WERI-Rb-1 (cell line): ENCODE measurements at regions not wholly inside any gene's neighbourhood (a gene's known extent, or its start where the extent isn't known, plus 50 kb on each side); places are given as distances from the start of the nearest gene placed in this dataset.
"Not testable (repeated sequence)": the region's sequence is repeated elsewhere in the genome, so short reads cannot be mapped to it uniquely, and the experiment has no call there.

Experiments
- DNase-seq: peaks from one replicate; pipeline ENCODE4 v3.0.0-alpha.2; 2020
- H3K27ac ChIP-seq: fragments of 250-450 bp; sonication (Bioruptor Pico); 2 replicates; pipeline ENCODE4 v1.5.1; 2020; ENCODE audit warnings: mild to moderate bottlenecking, moderate library complexity
- H3K27me3 ChIP-seq: fragments of 250-450 bp; sonication (Bioruptor Pico); 2 replicates; pipeline ENCODE4 v1.5.1; 2021; ENCODE audit warnings: mild to moderate bottlenecking, low read depth, moderate library complexity; ENCODE audit not compliant: insufficient read depth, severe bottlenecking
- H3K36me3 ChIP-seq: fragments of 250-450 bp; sonication (Bioruptor Pico); 2 replicates; pipeline ENCODE4 v1.5.1; 2020; ENCODE audit warnings: mild to moderate bottlenecking, moderate library complexity
- H3K4me3 ChIP-seq: 2 replicates; pipeline ENCODE4 v1.5.1; 2011; ENCODE audit warnings: low read depth, mild to moderate bottlenecking, control low read depth, low read length
- H3K9me3 ChIP-seq: fragments of 250-450 bp; sonication (Bioruptor Pico); 2 replicates; pipeline ENCODE4 v1.5.1; 2021; ENCODE audit warnings: mild to moderate bottlenecking, moderate library complexity; ENCODE audit not compliant: severe bottlenecking

DNA sequence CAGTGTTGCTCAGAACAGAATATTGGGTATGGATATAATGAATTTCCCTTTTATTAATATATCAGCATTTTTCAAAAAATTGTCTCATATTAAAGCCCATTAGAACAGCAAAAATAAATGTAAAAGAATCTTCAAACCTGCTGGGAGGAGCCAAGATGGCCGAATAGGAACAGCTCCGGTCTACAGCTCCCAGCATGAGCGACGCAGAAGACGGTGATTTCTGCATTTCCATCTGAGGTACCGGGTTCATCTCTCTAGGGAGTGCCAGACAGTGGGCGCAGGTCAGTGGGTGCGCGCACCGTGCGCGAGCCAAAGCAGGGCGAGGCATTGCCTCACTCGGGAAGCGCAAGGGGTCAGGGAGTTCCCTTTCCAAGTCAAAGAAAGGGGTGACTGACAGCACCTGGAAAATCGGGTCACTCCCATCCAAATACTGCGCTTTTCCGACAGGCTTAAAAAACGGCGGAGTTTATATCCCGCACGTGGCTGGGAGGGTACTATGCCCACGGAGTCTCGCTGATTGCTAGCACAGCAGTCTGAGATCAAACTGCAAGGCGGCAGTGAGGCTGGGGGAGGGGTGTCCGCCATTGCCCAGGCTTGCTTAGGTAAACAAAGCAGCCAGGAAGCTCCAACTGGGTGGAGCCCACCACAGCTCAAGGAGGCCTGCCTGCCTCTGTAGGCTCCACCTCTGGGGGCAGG, 816.8 kb downstream of the TTLL7 start:
- H3K27me3 ChIP-seq, H3K27ac ChIP-seq, H3K9me3 ChIP-seq, H3K36me3 ChIP-seq, H3K4me3 ChIP-seq, DNase-seq: not testable (repeated sequence)

DNA sequence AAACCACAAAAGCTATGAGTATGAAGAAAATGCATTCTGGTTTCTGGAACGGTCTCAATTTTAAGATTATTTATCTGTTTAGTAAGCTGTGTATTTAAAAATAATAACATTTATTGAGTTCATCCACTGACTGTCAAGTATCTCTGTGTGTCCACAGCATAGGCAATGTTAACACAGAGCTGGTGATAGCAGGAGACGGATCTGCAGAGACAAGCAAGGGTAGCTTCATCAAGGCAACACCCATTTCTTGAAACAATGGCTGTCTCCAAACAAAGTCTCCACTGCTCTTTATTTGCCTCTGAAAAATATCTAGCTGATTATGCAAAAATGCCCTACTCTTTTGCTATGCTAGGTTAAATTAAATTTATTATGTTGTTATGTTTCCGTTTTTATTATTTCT, 818.3 kb downstream of the TTLL7 start:
- H3K27me3 ChIP-seq, H3K36me3 ChIP-seq, DNase-seq, H3K9me3 ChIP-seq, H3K27ac ChIP-seq, H3K4me3 ChIP-seq: not testable (repeated sequence)

DNA sequence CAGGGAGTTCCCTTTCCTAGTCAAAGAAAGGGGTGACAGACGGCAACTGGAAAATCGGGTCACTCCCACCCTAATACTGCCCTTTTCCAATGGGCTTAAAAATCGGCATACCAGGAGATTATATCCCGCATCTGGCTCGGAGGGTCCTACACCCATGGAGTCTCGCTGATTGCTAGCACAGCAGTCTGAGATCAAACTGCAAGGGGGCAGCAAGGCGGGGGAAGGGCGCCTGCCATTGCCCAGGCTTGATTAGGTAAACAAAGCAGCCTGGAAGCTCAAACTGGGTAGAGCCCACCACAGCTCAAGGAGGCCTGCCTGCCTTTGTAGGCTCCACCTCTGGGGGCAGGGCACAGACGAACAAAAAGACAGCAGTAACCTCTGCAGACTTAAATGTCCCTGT, 831.3 kb downstream of the TTLL7 start:
- H3K4me3 ChIP-seq, H3K27me3 ChIP-seq, H3K36me3 ChIP-seq, DNase-seq, H3K27ac ChIP-seq, H3K9me3 ChIP-seq: not testable (repeated sequence)

DNA sequence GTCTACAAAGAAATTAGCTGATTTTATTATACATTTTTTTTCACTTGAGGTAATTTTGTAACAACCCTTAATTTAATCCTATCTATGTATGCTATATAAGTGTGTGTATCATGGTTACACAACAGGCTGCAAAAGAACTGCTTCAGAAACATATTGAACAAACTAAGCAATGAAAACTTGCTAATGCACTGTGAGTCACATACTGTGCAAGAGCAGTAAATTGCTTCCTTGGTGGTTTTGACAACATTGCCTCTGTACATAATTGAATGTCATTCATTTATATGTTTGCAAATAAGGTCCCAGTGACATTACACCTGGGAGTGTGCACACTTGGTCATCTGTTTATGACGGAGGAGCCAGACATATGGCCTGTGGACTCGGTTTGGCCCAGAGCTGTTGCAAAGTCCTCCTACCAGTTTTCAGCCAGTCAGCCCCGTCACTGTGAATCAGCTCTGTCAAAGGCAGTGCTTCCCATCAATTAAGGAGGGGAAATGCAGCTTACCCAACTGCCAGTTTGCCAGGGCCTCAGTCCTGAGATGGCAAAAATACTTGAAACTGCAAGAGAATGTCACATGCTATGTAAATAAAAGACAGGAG, 835.0 kb downstream of the TTLL7 start:
- not testable (repeated sequence) for H3K27me3 ChIP-seq, H3K4me3 ChIP-seq, H3K36me3 ChIP-seq, DNase-seq, H3K27ac ChIP-seq, H3K9me3 ChIP-seq

DNA sequence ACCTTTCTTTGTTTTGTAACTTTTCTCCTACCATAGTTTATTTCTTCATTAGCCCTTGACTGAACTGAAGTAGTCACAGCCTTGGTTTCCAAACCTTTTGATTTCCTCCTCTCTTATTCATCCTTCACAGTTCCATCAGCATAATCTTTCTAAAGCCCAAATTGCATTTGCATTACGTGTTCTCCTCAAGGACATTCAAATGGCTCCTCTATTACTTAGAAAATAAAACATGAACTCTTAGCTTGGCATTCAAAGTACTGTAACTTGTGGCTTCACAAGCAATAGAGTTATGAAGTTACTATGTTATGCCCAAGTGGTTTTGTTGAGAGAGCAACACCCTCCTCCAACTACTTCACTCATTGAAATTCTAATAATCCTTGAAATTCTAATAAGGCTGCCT, 840.0 kb downstream of the TTLL7 start:
- not testable (repeated sequence) for H3K27ac ChIP-seq, DNase-seq, H3K4me3 ChIP-seq, H3K36me3 ChIP-seq, H3K27me3 ChIP-seq, H3K9me3 ChIP-seq

DNA sequence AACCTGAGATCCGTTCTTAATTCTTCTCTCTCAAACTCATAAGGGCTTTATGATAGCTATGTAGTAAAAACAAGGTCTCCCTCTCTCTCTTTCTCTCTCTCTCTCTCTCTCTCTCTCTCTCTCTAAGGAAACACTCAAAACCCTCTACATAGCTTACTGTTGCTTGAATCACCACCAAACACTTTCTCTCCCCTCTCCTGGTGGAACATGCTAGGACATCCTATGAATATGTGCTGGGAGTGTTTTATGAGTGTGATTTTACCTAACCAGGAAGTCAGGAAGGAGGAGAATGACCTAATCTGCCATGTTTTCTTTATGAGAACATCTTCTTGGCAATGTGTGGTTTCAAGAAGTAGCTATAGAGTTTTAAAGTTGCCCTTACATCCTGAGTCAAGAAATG, 844.6 kb downstream of the TTLL7 start:
- H3K4me3 ChIP-seq, H3K27ac ChIP-seq, DNase-seq, H3K9me3 ChIP-seq, H3K27me3 ChIP-seq, H3K36me3 ChIP-seq: not testable (repeated sequence)

DNA sequence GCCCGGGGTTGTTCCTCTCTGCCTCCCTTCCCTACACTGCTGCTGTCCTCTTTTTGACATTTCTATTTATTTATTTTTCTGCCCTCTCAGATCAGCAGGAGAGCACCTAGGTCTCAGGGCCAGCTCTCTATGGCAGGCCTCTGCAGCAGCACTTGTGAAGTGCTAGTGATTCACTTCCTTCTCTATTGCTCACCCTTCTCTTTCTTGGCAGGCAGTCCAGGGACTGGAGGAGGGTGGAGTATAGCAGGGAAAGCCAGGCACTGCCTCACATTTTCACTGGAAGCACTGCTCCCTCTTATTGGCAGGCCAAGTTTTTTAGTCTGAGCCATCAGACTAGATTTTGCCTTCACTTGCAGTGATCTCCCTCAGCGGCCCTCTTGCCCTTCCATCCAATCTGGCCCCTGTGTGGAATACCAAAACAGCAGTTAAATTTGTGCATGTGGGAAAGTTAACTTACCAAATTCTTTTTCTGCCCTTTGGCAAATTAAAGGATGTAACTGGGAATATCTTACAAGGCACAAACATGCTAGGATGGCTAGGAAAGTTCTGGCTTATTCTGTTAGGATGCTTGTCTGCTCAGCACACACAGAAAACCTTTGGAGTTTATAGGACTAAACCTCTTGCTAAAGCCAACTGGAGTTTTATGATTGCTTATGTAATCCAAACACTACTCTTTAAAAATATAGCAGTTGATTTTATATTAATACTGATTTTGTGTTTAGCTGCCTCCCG, 847.6 kb downstream of the TTLL7 start:
- not testable (repeated sequence) for H3K27me3 ChIP-seq, H3K4me3 ChIP-seq, H3K9me3 ChIP-seq, DNase-seq, H3K27ac ChIP-seq, H3K36me3 ChIP-seq

DNA sequence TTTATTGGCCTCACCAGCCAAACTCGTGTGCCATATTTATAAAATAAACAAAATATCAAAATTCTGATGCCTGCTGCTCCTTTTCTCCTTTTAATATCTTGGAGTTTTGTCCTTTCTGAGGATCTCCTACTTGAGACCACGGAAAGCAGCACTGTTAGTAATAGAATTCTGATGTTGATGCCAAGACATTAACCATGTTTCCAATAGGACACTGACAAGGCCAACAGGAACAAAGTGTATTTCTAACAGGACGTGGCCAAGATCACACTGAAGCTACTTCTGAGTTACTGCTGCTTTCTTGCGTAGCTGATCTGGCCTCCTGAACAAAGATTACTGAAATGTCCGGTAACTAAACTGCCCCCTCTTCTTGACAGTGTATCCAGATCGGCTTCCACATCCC, 848.5 kb downstream of the TTLL7 start:
- not testable (repeated sequence) for DNase-seq, H3K4me3 ChIP-seq, H3K27ac ChIP-seq, H3K27me3 ChIP-seq, H3K36me3 ChIP-seq, H3K9me3 ChIP-seq

DNA sequence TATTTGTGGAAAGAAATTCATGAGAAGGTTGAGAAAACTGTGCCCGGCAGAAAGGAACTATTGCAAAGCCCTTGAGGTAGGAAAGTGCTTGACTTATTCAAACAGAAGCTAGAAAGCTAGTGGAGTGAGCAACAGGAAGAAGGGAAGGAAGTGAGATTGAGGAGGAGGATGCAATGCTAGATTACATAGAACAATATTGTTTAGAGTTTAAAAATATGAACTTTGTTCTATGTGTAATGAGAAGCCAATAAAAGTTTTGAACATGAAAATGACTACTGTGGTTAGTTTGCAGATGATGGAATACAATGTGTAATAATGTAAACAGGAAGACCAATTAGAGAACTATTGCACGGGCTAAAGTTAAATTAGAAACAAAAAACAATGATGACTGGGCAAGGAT, 853.1 kb downstream of the TTLL7 start:
- H3K36me3 ChIP-seq, DNase-seq, H3K9me3 ChIP-seq, H3K27ac ChIP-seq, H3K27me3 ChIP-seq, H3K4me3 ChIP-seq: not testable (repeated sequence)

DNA sequence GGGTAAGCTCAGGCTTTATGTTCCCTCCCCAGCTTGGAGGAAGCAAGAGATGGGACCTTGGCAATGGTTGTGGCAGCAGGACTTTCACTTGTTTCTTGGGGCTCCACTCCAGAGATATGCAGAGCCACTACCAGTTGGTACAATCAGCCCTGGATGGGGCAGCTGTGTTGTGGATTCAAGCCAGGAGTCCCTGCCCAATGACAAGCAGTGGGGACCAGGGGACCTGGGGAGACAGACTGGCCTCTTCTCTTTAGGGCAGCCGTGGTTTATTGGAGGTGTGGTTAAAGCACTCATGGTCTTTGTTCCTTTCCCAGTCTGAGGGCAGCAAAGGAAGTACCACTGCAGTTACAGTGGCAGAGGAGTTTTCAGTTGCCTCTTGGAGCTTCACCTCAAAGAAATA, 856.1 kb downstream of the TTLL7 start:
- not testable (repeated sequence) for H3K36me3 ChIP-seq, DNase-seq, H3K4me3 ChIP-seq, H3K27ac ChIP-seq, H3K27me3 ChIP-seq, H3K9me3 ChIP-seq

DNA sequence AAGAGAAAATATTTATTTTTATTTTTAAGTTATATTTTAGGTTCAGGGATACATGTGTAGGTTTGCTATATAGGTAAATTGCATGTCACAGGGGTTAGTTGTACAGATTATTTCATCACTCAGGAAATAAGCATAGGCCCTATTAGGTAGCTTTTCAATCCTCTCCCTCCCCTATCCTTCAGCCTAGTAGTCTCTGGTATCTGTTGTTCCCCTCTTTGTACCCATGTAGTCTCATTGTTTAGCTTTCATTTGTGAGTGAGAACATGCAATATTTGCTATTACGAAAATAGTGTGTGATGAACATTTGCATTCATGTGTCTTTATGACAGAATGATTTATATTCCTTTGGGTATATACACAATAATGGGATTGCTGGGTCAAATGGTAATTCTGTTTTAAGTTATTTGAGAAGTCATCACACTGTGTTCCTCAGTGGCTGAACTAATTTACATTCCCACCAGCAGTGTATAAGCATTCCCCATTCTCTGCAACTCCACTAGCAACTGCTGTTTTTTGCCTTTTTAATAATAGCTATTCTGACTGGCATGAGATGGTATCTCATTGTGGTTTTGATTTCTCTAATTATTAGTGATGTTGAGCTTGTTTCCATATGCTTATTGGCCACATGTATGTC, 863.3 kb downstream of the TTLL7 start:
- H3K4me3 ChIP-seq, H3K27me3 ChIP-seq, H3K36me3 ChIP-seq, H3K27ac ChIP-seq, DNase-seq, H3K9me3 ChIP-seq: not testable (repeated sequence)

DNA sequence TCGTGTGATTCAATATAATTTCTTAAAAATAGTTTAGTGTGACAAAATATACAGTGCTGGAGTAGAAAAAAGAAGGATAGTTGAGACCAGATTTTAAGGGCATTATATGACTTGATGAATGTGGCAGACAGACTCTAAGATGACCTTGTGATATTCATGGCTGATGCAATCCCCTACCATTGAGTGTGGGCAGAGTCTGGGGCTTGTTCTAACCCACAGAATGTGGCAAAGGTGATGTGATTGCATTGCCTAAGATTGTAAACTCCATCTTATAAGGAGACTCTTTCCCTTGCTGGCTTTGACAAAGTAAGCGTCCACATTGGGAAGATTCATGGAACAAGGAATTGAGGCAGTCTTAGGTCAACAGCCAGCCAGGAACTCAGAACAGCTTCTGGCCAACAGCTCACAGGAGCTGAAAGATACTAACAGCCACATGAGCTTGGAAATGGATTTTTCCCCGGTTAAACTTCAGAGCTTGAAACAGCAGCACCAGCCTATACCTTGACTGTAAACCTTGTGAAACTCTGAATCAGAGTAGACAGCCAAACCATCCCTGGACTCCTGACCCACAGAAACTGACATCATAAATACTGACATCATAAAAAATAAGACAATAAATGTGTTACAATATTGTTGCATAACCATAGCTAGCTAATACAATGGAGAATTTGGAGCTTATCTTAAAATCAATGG, 864.5 kb downstream of the TTLL7 start:
- H3K27ac ChIP-seq, DNase-seq, H3K36me3 ChIP-seq, H3K4me3 ChIP-seq, H3K27me3 ChIP-seq, H3K9me3 ChIP-seq: not testable (repeated sequence)
